GM10248 (cell line): ENCODE measurements at regions not wholly inside any gene's neighbourhood (a gene's known extent, or its start where the extent isn't known, plus 50 kb on each side); places are given as distances from the start of the nearest gene placed in this dataset.
"Not testable (repeated sequence)": the region's sequence is repeated elsewhere in the genome, so short reads cannot be mapped to it uniquely, and the experiment has no call there.

ENCODE experiments used
- CTCF ChIA-PET: fragments of 300-600 bp; sonication (Branson Sonifier 250); formaldehyde crosslinking; extraction: SDS; loops from one replicate; lab custom pipeline; 2021; ENCODE audit warnings: antibody characterized with exemption; lab: Yijun Ruan, JAX
- POLR2A ChIA-PET: fragments of 350-650 bp; sonication (Branson Sonifier 250); formaldehyde crosslinking; extraction: SDS; loops from one replicate; lab custom pipeline; 2020; ENCODE audit warnings: antibody characterized with exemption; lab: Yijun Ruan, JAX
- DNase-seq: peaks from one replicate; pipeline ENCODE4 v3.0.0; 2012; ENCODE audit errors: extremely low spot score
- CTCF ChIP-seq: IDR thresholded peaks from 2 replicates; pipeline ENCODE4 v1.5.1; 2012; ENCODE audit warnings: mild to moderate bottlenecking, low read depth; ENCODE audit errors: extremely low read depth, missing control alignments, control extremely low read depth

- POLR2A ChIA-PET, result no interaction called here
- TF ChIP-seq CTCF, result no peak
- CTCF ChIA-PET, result no interaction called here
- no peak for DNase-seq
Observed at GRCh38 chr14:43522191-43522590, 984.9 kb downstream of the FSCB start.

- no peak for DNase-seq
- no peak for TF ChIP-seq CTCF
- ChIA-PET POLR2A (no interaction called here), CTCF (interaction anchor here (0.8 kb wide), 1 partner anchor 23 kb away, joined by 3 read pairs; no protein-coding TSS in a partner anchor)
Observed at GRCh38 chr14:43503508-43503907, 1003.6 kb downstream of the FSCB start.

GRCh38 chr14:43492359-43492758, 1014.7 kb downstream of the FSCB start:
- POLR2A ChIA-PET, DNase-seq, CTCF ChIA-PET: not testable (repeated sequence)

- no peak for TF ChIP-seq CTCF
- ChIA-PET CTCF (no interaction called here), POLR2A (no interaction called here)
- no peak for DNase-seq
Observed at GRCh38 chr14:43483415-43483814, 1023.7 kb downstream of the FSCB start.

DNA sequence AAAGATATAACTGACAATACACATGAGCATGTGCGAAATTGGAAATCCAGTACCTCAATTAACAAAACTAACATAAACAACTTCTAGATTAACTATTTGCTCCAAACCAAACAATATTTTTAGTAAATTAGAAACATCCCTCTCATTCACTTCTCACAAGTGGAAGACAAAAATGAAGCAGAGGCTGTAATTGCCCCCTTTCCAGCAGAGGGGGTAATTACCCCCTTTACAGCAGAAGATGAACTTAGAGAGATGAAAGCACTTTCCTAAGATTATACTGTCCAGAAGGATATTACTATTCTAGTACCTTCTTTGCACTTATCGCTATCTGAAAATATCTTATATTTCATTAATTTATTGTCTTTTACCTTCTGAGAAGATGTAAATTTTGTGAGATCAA, 1025.2 kb downstream of the FSCB start:
- POLR2A ChIA-PET, result no interaction called here
- CTCF ChIA-PET, result no interaction called here
- TF ChIP-seq CTCF, result no peak
- DNase-seq, result no peak

GRCh38 chr14:43480976-43481375, 1026.1 kb downstream of the FSCB start:
- DNase-seq, result no peak
- ChIA-PET CTCF (interaction anchor here (1.8 kb wide), 1 partner anchor 10 kb away, joined by 4 read pairs; no protein-coding TSS in a partner anchor), POLR2A (no interaction called here)
- no peak for TF ChIP-seq CTCF

- DNase-seq, result no peak
- ChIA-PET CTCF (interaction anchor here (1.1 to 1.8 kb wide), 2 partner anchors 9 to 26 kb away, joined by 3 to 4 read pairs; no protein-coding TSS in a partner anchor), POLR2A (no interaction called here)
- TF ChIP-seq CTCF, result no peak
Observed at GRCh38 chr14:43479596-43480195, 1027.4 kb downstream of the FSCB start.
